HG03342 (cell line): ENCODE measurements at regions not wholly inside any gene's neighbourhood (a gene's known extent, or its start where the extent isn't known, plus 50 kb on each side); places are given as distances from the start of the nearest gene placed in this dataset.

ENCODE experiments used
- ATAC-seq: cut with Tn5 transposase; IDR thresholded peaks from one replicate; pipeline ENCODE4 v1.9.1; 2021; ENCODE audit warnings: mild to moderate bottlenecking, moderate library complexity; ENCODE audit not compliant: unreplicated experiment

DNA sequence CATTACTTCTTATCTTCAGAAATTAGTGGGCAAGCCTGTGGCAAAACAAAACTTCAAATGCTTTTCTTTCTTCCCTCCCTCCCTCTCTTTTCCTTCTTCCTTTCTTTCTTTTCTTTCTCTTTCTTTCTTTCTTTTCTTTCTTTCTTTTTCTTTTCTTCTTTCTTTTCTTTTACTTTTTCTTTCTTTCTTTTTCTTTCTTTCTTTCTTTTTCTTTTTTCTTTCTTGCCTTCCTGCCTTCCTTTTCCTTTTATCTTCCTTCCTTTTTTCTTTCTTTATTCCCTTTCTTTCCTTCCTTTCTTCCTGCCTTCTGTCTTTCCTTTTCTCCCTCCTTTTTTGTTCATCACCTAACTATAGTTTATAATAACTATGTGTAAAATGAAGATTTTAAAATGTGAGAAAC, 295.1 kb downstream of the SMOC2 start:
- ATAC-seq, result no peak

DNA sequence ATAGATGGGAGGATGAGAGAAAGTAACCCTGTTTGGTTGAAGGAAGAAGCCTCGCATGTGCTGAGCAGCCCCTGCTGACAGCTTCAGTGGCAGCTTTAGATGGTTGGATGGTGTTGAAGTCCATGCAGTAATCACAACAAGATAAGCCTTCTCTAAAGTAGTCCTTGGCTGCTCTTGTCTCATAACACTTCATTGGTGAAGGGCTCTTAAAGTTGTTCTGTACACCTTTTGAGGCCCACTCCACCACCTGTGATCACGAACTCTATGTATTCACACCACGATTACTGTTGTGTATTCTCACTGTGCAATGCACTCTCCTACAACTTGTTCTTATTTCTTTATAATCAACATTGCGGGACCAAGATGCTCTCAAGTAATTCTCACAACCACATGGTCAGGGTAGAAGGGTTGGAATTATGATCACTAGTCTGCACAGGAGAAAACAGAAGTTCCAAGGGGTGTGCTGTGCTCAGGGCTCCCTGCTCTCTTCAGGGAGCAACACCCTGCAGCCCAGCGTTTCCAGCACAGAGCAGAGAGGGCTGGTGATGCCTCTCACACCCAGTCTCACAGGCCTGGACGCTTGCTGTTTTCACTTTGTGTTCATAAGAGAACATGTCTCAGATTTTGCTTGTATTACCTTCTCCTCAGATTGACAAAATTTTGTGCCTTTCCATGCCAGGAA, 294.4 kb downstream of the SMOC2 start:
- no peak for ATAC-seq

DNA sequence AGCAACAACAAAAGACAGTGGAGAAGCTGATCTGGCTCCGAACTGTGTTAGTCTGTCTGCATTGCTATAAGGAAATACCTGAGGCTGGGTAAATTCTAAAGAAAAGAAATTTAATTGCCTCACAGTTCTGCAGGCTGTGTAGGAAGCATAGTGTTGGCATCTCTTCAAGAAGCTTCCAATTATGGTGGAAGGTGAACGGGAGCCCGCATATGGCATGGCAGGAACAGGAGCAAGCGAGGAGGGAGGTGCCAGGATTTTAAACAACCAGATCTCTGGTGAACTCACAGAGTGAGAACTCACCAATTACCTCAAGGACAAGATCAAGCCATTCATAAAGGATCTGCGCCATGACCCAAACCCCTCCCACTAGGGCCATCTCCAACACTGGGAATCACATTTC, 293.5 kb downstream of the SMOC2 start:
- ATAC-seq, result no peak

GRCh38 chr6:168732676-168733075, 291.7 kb downstream of the SMOC2 start:
- no peak for ATAC-seq

DNA sequence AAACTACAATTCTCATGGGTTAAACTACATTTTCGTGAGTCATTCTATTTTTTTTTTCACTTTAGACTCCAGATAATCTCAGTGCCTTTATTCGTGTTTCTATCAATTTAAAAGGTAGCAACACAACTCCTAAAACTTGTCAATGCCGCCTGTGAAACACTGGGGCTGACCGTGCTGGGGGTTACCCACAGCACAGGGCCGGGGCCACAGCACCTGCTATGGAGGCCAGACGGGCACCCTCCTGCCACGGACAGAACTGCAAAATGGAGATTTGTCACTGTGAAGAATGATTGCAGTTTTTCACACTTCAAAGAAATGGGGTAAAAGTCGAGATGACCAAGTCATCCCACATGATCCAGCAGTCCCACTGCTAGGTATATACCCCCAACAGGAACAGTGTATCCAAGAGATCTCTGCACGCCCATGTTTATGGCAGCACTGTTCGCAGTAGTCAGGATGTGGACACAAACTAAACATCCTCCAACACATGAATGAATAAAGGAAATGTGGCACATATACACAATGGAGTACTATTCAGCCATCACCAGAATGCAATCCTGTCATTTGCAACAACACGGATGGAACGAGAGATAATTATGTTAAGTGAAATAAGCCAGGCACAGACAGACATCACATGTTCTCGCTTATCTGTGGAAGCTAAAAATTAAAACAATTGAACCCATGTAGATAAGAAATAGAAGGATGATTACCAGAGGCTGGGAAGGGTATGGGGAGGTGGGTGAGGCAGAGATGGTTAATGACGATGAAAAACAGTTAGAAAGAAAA, 290.1 kb downstream of the SMOC2 start:
- no peak for ATAC-seq

GRCh38 chr6:168728056-168728455, 287.1 kb downstream of the SMOC2 start:
- no peak for ATAC-seq

DNA sequence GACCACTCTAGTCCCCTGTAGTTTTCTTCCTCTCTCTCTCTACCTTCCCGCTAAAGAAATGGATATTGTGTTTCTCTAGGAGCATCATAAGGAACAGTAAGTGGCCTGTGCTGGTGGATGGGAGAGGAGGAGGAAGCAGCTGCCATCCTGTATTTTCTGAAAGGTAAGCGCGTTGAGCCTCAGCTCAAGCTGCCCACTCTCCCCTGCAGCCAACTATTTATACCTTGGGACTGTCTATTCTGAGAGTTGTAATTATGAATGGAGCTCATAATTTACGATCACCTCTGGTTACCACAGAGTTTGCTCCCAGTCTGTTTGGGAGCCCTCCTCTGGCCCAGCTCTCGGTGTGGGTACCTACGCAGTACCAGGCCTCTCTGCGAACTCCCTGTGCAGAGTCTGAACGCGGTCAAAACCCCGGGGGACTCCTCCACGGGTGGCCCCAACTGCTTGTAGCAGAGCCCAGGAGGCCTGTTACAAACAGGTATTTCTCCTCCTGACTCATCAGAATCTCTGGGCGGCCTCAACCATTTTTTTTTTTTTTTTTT, 285.4 kb downstream of the SMOC2 start:
- no peak for ATAC-seq

- ATAC-seq, result no peak
Observed at GRCh38 chr6:168725802-168726201, 284.8 kb downstream of the SMOC2 start.

- ATAC-seq, result no peak
Observed at GRCh38 chr6:168724669-168725570, 283.9 kb downstream of the SMOC2 start.

DNA sequence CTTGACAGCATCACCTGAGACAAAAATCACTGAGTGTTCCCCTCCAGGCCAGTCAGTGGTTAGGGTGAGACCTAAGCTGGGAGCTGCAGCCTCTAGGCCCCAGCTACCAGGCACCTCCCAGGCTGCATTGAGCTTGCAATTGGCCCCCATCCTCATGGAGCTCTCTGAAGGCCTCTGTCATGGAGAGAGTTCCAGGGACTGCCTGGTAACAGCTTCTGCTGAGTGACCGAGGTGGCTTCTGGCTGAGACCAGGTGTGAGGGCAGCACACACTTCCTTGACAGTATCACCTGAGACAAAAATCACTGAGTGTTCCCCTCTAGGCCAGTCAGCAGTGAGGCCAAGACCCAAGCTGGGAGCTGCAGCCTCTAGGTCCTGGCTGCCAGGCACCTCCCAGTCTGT, 283.0 kb downstream of the SMOC2 start:
- ATAC-seq, result no peak

DNA sequence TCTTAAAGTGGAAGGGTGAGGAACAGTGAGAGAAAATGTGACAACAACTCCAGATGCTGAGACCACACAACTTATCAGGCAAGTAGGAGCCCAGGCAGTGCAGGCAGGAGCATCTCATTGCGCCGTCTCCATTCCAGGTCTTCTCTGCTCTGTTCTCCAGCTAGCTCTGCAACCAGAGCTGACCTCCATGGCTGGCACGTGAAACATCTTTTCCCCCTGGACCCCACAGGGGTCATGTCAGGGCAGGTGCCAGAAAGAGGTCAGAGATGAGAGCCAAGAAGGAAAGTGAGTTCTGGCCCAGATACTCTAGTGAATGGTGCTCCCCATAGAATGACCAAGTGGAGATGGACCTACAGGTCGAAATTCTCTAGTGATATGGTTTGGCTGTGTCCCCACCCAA, 281.4 kb downstream of the SMOC2 start:
- ATAC-seq, result no peak

- ATAC-seq, result no peak
Observed at GRCh38 chr6:168721571-168721970, 280.6 kb downstream of the SMOC2 start.

DNA sequence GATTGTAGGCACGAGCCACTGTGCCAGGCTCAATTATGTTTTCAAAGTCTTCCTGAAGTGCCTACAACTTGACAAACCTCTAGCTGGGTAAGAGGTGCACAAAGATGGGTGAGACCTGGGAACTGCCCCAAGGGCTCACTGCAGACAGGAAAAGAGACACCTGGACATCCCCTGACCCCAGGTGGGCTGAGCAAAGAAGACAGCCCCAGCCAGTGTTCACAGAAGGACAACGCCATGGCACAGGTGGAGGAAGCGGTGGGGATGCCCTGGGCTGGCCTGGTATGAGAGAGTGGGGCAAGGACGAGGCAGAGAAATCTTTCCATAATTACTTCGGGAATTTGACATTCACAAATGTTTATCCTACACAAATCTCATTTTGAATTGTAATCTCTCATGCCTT, 278.9 kb downstream of the SMOC2 start:
- ATAC-seq, result no peak

GRCh38 chr6:168718821-168719475, 278.0 kb downstream of the SMOC2 start:
- no peak for ATAC-seq
